ENCODE measurements at regions not wholly inside any gene's neighbourhood (a gene's known extent, or its start where the extent isn't known, plus 50 kb on each side); places are given as distances from the start of the nearest gene placed in this dataset.

DNA sequence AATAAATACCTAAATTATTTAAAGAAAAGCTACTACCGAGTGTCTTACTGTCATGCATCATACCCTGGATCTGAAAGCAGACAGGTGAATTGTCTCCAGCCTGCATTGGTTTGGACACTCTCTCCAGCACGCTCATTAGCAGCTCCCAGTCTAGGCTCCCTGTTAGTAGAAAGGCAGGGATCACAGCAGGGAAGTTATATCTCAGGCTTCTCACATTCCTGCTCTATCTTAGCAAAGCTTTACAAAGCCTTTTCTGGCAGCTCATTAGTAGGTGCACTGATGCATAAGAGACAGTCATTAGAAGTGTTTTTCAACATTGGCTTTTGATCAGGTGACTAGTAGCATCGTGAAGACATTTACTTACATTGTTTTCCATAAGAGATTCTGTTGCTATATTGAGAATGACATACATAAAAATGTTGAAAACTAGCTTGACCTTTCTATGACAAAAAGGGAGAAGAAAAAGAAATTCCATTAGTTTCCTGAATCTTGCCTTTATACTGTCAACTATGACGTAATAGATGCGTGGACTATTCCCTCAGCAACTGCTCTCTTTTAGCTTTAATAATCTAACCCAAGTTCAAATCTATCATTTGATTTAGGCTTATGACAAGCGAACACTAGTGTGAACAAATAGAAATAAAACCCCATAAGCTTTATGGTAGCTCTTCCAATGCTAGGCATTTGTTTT is 408.7 kb upstream of the KCNH7 start:
- intact Hi-C loops (cut with DNase I), result no loop called here
- DNase-seq (ENCODE audit: missing footprints), result no peak
- ATAC-seq, result no peak

DNA sequence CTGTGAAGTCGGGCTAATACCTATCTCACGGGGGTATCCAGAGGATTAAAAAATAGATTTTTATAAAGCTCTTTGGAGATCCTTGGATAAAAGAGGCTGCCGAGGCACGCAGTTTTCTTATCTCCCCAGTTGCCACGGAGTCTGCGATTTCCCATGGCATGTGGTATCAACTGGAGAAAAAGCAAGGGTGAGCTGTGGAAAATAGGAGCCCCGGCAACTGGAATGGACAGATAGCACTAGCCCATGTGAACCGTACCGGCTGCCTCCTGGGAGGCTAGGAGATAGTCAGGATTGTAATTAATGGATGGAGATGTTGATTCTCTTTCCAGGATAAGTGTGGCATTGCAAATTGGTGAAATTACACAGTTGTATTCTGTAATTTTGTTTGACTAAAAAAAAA is 407.6 kb upstream of the KCNH7 start:
- intact Hi-C loops (cut with DNase I), result no loop called here
- no peak for DNase-seq (ENCODE audit: missing footprints)

DNA sequence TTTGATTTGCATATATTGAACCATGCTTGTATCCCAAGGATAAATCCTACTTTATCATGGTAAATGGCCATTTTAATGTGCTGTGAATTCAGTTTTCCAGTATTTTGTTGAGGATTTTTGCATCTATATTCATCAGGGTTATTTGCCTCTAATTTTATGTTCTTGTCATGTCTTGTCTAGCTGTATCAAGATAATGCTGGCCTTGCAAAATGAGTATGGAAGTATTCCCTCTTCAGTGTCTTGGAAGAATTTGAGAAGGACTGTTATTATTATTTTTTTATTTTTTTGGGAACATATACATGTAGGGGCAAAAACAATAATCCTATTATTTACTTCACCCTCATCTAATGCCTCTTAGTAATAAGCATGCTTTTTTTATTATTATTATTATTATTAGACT is 398.0 kb upstream of the KCNH7 start:
- DNase-seq (ENCODE audit: missing footprints) (no peak), ATAC-seq (no peak)
- intact Hi-C loops (cut with DNase I), result no loop called here

More for the DNA sequence above, 407.6 kb upstream of the KCNH7 start:
- ATAC-seq, result no peak

- intact Hi-C loops (cut with DNase I), result no loop called here
- ATAC-seq, result no peak
- DNase-seq (ENCODE audit: missing footprints), result no peak
Measured at GRCh38 chr2:163231666-163232065, 393.1 kb upstream of the KCNH7 start.

GRCh38 chr2:163213661-163214081 is 375.1 kb upstream of the KCNH7 start:
- ATAC-seq, result no peak
- intact Hi-C loops (cut with DNase I), result no loop called here
- no peak for DNase-seq (ENCODE audit: missing footprints)

DNA sequence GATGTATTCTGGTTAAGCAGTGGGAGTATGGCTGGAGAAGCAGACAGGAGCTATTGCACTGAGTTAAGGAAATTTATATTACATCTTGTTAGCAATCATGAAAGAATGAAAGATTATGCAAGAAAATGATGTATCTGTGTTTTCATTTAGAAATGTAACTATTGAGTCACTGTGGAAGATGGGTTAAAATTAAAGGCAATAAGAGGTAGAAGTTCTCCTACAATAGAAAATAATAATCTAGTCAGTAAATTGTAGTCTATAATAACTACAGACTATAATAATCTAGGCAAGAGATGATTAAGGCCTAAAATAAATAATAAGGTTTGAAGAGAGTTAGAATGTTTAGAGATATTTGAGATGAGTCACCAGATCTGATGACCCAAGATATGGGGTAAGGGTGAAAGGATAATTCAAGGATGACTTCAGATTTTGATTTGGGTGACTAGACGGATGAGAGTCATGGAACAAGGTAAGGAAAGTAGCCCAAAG is 371.9 kb upstream of the KCNH7 start:
- ATAC-seq, result no peak
- DNase-seq (ENCODE audit: missing footprints), result no peak
- intact Hi-C loops (cut with DNase I), result no loop called here

DNA sequence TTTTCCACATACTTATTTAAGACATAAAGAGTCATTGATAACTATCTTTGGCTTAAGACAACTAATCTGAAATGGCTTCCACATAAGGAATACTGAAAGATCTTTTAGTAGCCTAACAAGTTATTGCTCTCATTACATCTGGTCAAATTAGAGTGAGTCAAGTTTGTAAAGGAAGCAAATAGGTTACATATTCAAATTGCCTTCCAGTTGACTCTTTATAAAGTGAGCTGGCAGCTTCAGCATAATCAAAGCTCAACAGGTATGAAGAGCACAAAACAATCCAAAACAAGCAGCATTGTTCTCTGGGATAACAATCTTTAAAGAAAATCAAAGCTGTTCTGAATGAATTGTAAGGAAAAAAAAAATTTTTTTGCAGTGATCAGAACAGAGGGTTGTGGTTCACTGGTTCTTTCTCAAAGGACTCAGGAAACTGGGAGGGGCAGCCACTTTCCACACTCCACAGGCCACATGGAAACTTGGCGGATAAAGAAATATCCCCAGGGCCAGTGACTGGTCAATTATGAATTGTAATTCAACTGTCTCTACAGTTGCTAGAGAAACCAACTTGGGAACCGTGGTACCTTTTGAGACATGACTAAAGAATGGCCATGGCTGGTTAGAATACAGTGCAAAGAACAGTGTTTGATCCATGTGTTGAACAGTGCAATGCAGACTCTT is 369.3 kb upstream of the KCNH7 start:
- intact Hi-C loops (cut with DNase I), result no loop called here
- DNase-seq (ENCODE audit: missing footprints), result no peak
- no peak for ATAC-seq

DNA sequence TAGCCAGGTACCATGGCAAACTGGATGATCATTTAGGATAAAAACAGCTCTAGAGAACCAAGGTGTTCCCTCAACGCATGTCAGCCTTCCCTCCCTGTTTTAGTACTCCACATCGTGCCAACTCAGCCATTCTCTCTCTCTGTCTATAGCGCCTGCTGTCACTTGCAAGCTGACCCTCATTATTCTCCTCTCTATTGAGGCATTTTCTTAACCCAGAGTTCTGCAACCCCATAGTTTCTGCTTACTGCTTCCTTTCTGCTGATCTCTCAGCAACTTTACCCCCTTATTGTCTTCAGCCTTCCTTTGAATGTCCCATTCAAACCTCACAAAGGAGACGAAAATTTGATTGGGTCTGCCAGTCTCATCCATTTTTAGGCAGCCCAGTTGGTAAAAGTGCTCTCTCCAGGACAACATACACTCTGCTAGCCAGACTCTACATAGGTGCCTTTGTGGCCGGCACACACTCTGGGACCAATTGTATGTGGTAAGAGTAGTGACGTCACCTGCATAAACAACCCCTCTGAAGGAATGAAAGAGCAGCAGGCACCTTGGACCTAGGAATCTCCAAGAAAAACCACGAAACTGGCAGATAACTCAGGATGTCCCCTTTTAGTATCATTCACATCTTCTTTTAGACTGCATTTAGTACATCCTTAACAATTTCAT is 367.2 kb upstream of the KCNH7 start:
- no peak for ATAC-seq
- intact Hi-C loops (cut with DNase I), result no loop called here
- DNase-seq (ENCODE audit: missing footprints), result no peak

GRCh38 chr2:163200741-163201140 is 362.2 kb upstream of the KCNH7 start:
- intact Hi-C loops (cut with DNase I), result no loop called here
- ATAC-seq (no peak), DNase-seq (ENCODE audit: missing footprints) (no peak)

GRCh38 chr2:163198972-163199371 is 360.4 kb upstream of the KCNH7 start:
- ATAC-seq, result no peak
- intact Hi-C loops (cut with DNase I), result loop anchor here (10.0 kb wide), 1 partner anchor 866 kb away; no protein-coding TSS in a partner anchor
- no peak for DNase-seq (ENCODE audit: missing footprints)

DNA sequence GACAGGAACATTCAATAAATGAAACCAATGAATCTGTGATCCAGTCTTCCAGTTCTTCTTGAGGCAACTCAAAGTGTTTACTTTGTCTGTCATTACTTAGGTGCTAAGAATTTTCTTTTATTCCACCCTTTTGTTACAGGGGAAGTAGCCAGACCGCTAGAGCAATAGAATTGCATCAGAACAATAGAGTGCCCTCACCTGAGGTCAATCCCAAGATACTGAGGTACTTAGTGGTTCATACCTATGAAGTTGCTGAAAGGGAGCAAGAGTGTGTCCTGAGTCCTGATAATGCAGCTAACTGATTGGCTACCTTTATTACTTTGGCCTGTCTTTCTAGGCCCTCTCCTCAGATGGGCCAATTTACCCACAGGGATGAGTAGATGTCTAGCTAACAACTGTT is 359.4 kb upstream of the KCNH7 start:
- intact Hi-C loops (cut with DNase I), result loop anchor here (10.0 kb wide), 1 partner anchor 867 kb away; no protein-coding TSS in a partner anchor
- DNase-seq (ENCODE audit: missing footprints) (no peak), ATAC-seq (no peak)

GRCh38 chr2:163191372-163191771 is 352.8 kb upstream of the KCNH7 start:
- ATAC-seq, result no peak
- intact Hi-C loops (cut with DNase I), result loop anchor here (5.0 to 10.0 kb wide), 3 partner anchors 873 to 1346 kb away; no protein-coding TSS in a partner anchor

DNA sequence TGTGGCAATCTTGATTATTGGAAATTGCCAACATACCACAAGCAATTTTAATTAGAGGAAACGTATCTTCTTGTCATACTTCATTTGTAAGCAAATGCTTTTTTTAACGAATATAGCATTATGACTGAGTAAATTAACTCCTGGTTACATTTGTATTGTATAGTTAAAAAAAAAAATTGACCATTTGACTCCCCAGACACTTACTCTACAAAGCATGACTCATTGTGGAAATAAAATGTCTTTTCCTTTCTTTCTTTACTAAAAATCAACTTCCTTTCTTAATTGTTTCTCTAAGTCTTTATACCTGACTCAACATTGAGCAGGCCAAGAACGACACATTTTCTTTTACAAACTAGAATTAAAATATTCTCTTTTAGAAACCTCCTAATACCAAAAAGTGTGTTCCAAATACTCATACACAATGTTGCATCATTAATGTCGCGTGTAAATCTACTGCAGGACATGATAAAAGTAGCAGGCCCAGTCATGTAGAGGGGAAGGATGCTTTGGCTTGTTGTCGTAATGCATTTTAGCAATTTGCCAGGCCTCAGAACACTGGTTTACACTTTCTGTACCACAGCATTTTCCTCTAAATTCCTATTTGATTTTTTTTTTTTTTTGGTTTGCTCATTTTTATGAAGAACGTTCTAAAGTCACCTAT is 349.6 kb upstream of the KCNH7 start:
- ATAC-seq, result no peak
- intact Hi-C loops (cut with DNase I), result no loop called here

More at GRCh38 chr2:163191372-163191771, 352.8 kb upstream of the KCNH7 start:
- DNase-seq (ENCODE audit: missing footprints), result no peak

GRCh38 chr2:163187119-163187518 is 348.6 kb upstream of the KCNH7 start:
- no peak for ATAC-seq
- intact Hi-C loops (cut with DNase I), result no loop called here
- DNase-seq (ENCODE audit: missing footprints), result no peak

More for the DNA sequence above, 349.6 kb upstream of the KCNH7 start:
- DNase-seq (ENCODE audit: missing footprints), result no peak

- ATAC-seq, result no peak
Measured at GRCh38 chr2:163185160-163185559, 346.6 kb upstream of the KCNH7 start.

DNA sequence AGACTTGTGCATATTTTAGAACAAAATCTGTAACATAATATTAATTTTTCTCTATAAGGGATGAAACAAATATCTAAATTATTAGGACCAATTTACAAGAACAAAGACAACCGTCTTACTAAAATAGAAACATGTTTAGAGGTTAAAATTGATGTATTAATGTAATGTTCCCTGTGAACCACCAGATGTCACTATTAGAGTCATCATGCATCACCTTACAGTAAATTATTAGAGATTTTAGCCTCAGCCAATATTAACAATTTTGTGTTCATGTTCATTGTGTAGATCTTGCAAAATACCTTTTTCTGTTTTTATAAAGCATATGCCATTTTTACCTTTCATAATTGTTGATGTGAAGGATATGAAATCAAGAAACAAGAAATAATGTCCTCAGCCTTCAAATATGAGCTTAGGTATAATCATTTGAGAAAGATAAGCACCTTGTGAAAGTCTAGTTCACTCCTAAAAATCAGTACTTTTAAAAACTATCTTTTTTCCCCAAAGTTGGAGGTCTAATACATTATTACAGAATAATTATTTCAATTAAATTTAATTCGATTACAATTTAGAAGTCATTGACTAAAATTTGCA is 344.3 kb upstream of the KCNH7 start:
- ATAC-seq (no peak), DNase-seq (ENCODE audit: missing footprints) (no peak)
- intact Hi-C loops (cut with DNase I), result loop anchor here (5.0 kb wide), 1 partner anchor 1294 kb away; no protein-coding TSS in a partner anchor

More at GRCh38 chr2:163185160-163185559, 346.6 kb upstream of the KCNH7 start:
- intact Hi-C loops (cut with DNase I), result no loop called here
- no peak for DNase-seq (ENCODE audit: missing footprints)

- ATAC-seq (no peak), DNase-seq (ENCODE audit: missing footprints) (no peak)
- intact Hi-C loops (cut with DNase I), result no loop called here
Measured at GRCh38 chr2:163177592-163177991, 339.0 kb upstream of the KCNH7 start.

GRCh38 chr2:163175294-163175693 is 336.7 kb upstream of the KCNH7 start:
- ATAC-seq, result no peak
- DNase-seq (ENCODE audit: missing footprints), result no peak
- intact Hi-C loops (cut with DNase I), result no loop called here

GRCh38 chr2:163173591-163173990 is 335.0 kb upstream of the KCNH7 start:
- ATAC-seq, result no peak
- intact Hi-C loops (cut with DNase I), result no loop called here
- no peak for DNase-seq (ENCODE audit: missing footprints)

Measured in Right ventricle myocardium inferior (tissue), 1 donor.